Neural progenitor cell (in vitro differentiated cells): ENCODE measurements at regions not wholly inside any gene's neighbourhood (a gene's known extent, or its start where the extent isn't known, plus 50 kb on each side); places are given as distances from the start of the nearest gene placed in this dataset.

Experiments
- DNase-seq: peaks from one replicate; pipeline ENCODE4 v3.0.0-alpha.2; 2016; ENCODE audit warnings: low spot score
- H2AFZ ChIP-seq: fragments of 200-600 bp; sonication (generic); replicated peaks from 2 replicates; pipeline ENCODE4 v1.6.1; 2016; ENCODE audit warnings: antibody characterized with exemption
- H3F3A ChIP-seq: fragments of 200-600 bp; sonication (generic); 2 replicates; pipeline ENCODE4 v1.6.1; 2016; ENCODE audit warnings: antibody characterized with exemption, low read depth
- H3K27ac ChIP-seq: fragments of 200-600 bp; sonication (generic); 2 replicates; pipeline ENCODE4 v1.5.1; 2016; ENCODE audit warnings: mild to moderate bottlenecking
- H3K27me3 ChIP-seq: fragments of 200-600 bp; sonication (generic); 2 replicates; pipeline ENCODE4 v1.6.1; 2016; ENCODE audit warnings: mild to moderate bottlenecking, moderate library complexity
- H3K36me3 ChIP-seq: fragments of 200-600 bp; sonication (generic); 2 replicates; pipeline ENCODE4 v1.5.1; 2016
- H3K4me1 ChIP-seq: fragments of 200-600 bp; sonication (generic); 2 replicates; pipeline ENCODE4 v1.6.1; 2016; ENCODE audit warnings: mixed run types
- H3K4me2 ChIP-seq: fragments of 200-600 bp; sonication (generic); 2 replicates; pipeline ENCODE4 v1.6.1; 2016
- H3K4me3 ChIP-seq: fragments of 200-600 bp; sonication (generic); 2 replicates; pipeline ENCODE4 v1.5.1; 2016
- H3K79me2 ChIP-seq: fragments of 200-600 bp; sonication (generic); 2 replicates; pipeline ENCODE4 v1.6.1; 2016; ENCODE audit warnings: low read depth
- H3K9ac ChIP-seq: fragments of 200-600 bp; sonication (generic); 2 replicates; pipeline ENCODE4 v1.6.1; 2016
- H3K9me3 ChIP-seq: fragments of 200-600 bp; sonication (generic); 2 replicates; pipeline ENCODE4 v1.5.1; 2016; ENCODE audit warnings: low read depth
- H4K20me1 ChIP-seq: fragments of 200-600 bp; sonication (generic); 2 replicates; pipeline ENCODE4 v1.6.1; 2016; ENCODE audit warnings: low read depth
- H3K27ac Mint-ChIP-seq: 3 replicates; pipeline ENCODE4 v1.8.0; 2021; ENCODE audit warnings: mixed read lengths
- H3K27me3 Mint-ChIP-seq: 2 replicates; pipeline ENCODE4 v1.8.0; 2022; ENCODE audit warnings: low read depth, mild to moderate bottlenecking, inconsistent platforms, moderate library complexity, mixed read lengths; ENCODE audit not compliant: insufficient read depth
- H3K36me3 Mint-ChIP-seq: 3 replicates; pipeline ENCODE4 v1.8.0; 2021; ENCODE audit warnings: mixed read lengths
- H3K4me1 Mint-ChIP-seq: 3 replicates; pipeline ENCODE4 v1.8.0; 2021; ENCODE audit warnings: mixed read lengths
- H3K4me3 Mint-ChIP-seq: 3 replicates; pipeline ENCODE4 v1.8.0; 2021; ENCODE audit warnings: mild to moderate bottlenecking, moderate library complexity, mixed read lengths
- H3K9me3 Mint-ChIP-seq: 3 replicates; pipeline ENCODE4 v1.8.0; 2020; ENCODE audit warnings: mixed read lengths
- CTCF ChIP-seq: fragments of 200-600 bp; sonication (generic); IDR thresholded peaks from 2 replicates; pipeline ENCODE4 v1.5.1; 2017; ENCODE audit warnings: antibody characterized with exemption, mild to moderate bottlenecking
- EZH2 ChIP-seq: fragments of 200-600 bp; sonication (generic); IDR thresholded peaks from 2 replicates; pipeline ENCODE4 v1.6.1; 2017; ENCODE audit warnings: antibody characterized with exemption, mild to moderate bottlenecking, moderate library complexity
- EZH2phosphoT487 ChIP-seq: fragments of 200-600 bp; sonication (generic); IDR thresholded peaks from 2 replicates; pipeline ENCODE4 v1.6.1; 2017; ENCODE audit warnings: antibody characterized with exemption

DNA sequence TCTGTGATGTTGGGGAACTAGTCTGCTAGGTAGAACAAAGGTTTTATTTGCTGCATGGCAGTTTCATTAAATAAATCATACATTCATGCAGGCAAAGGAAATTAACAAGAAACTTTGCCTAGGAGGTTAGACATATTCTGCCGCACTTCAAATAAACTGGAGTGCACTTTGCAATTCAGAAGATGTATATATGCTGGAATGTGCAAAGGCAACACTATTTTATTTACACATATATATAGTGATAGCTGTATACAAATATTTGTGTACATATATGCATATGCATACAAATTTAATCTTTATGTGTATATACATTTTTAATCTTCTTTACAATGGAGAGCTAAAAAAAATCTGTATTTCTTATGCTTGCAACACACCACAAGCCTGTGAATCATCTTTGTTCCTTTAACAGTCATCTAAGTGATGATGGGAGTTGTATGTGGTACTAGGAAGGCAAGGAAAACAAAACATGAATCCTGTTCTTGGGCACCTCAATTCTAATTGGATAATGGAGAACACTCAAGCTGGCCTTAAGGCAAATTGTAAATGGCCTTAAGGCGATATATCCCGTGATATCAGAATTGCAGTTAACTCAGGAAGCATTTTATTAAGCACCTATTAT is 605.8 kb upstream of the CAMK1G start:
- H3K4me3 ChIP-seq: no peak overlapping the region
- H3K4me1 ChIP-seq: no peaks in the 10 kb centered on the region
- no peak overlapping the region for H3K27ac Mint-ChIP-seq
- no peaks in the 10 kb centered on the region for H3K9me3 ChIP-seq
- no peaks in the 10 kb centered on the region for H4K20me1 ChIP-seq
- H3K27ac ChIP-seq: no peak overlapping the region
- no peak overlapping the region for H3K4me3 Mint-ChIP-seq
- DNase-seq: no peak
- no peaks in the 10 kb centered on the region for H3K79me2 ChIP-seq
- H3K27me3 Mint-ChIP-seq: no peaks in the 10 kb centered on the region
- no peak overlapping the region for H3K4me2 ChIP-seq
- TF ChIP-seq CTCF (no peak), EZH2 (no peak), EZH2phosphoT487 (no peak)
- H3K36me3 ChIP-seq: no peaks in the 10 kb centered on the region
- no peak overlapping the region for H2AFZ ChIP-seq
- no peaks in the 10 kb centered on the region for H3K4me1 Mint-ChIP-seq
- H3K36me3 Mint-ChIP-seq: no peaks in the 10 kb centered on the region
- no peak overlapping the region for H3K9ac ChIP-seq
- no peaks in the 10 kb centered on the region for H3K9me3 Mint-ChIP-seq
- H3F3A ChIP-seq: no peaks in the 10 kb centered on the region
- no peaks in the 10 kb centered on the region for H3K27me3 ChIP-seq

DNA sequence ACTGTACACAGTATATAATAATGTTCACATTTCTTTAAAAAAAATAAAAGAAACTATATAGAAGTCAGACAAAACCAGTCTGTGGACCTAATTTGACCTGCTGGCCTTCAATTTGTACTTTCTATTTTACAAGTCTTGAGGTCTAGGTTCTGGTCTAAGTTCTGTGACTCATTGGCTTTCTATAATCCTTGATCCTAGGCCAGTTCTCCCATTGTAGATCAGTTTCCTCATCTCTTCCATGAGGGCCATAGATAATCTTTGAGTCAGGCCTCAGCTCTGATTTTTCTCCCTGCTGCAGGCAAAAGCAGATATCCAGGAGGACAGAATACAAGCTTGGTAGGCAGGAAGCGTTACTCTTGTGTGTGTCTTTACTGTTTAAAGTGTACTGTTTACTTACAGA is 603.7 kb upstream of the CAMK1G start:
- Histone ChIP-seq H3K4me1 (no peaks in the 10 kb centered on the region), H3K9me3 (no peaks in the 10 kb centered on the region), H3K4me2 (no peak overlapping the region), H3K27ac (no peak overlapping the region), H3K79me2 (no peaks in the 10 kb centered on the region), H2AFZ (no peak overlapping the region), H3K36me3 (no peaks in the 10 kb centered on the region), H3F3A (no peaks in the 10 kb centered on the region), H3K27me3 (no peaks in the 10 kb centered on the region), H3K4me3 (no peak overlapping the region), H3K9ac (no peak overlapping the region), H4K20me1 (no peaks in the 10 kb centered on the region)
- Mint-ChIP-seq H3K9me3 (no peaks in the 10 kb centered on the region), H3K36me3 (no peaks in the 10 kb centered on the region), H3K27me3 (no peaks in the 10 kb centered on the region), H3K4me3 (no peak overlapping the region), H3K27ac (no peak overlapping the region), H3K4me1 (no peaks in the 10 kb centered on the region)
- DNase-seq: no peak
- no peak for TF ChIP-seq EZH2
- no peak for TF ChIP-seq CTCF
- no peak for TF ChIP-seq EZH2phosphoT487

DNA sequence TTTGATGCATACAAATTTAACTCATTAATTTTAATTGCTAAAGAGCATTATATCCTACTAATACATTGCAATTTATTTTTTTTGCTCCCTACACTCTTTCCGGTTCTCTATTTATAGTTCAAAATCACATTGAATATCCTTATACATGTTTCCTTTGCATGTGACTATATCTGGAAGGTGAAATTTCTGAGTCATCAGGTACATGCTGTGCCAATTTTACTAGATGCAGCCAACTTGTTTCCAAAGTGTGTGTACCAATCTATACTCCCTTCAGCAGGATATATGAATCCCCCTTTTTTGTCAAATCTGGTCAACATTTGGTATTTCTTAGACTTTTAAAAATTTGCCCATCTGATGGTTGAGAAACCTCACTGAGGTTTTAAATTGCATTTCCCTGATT is 602.9 kb upstream of the CAMK1G start:
- no peak for DNase-seq
- Histone ChIP-seq H2AFZ (no peak overlapping the region), H3K4me1 (no peaks in the 10 kb centered on the region), H3F3A (no peaks in the 10 kb centered on the region), H3K36me3 (no peaks in the 10 kb centered on the region), H3K9me3 (no peaks in the 10 kb centered on the region), H4K20me1 (no peaks in the 10 kb centered on the region), H3K4me2 (no peak overlapping the region), H3K27ac (no peak overlapping the region), H3K9ac (no peak overlapping the region), H3K79me2 (no peaks in the 10 kb centered on the region), H3K4me3 (no peak overlapping the region), H3K27me3 (no peaks in the 10 kb centered on the region)
- Mint-ChIP-seq H3K36me3 (no peaks in the 10 kb centered on the region), H3K4me3 (no peak overlapping the region), H3K27ac (no peak overlapping the region), H3K9me3 (no peaks in the 10 kb centered on the region), H3K4me1 (no peaks in the 10 kb centered on the region), H3K27me3 (no peaks in the 10 kb centered on the region)
- TF ChIP-seq EZH2phosphoT487 (no peak), EZH2 (no peak), CTCF (no peak)
